C4-2B (cell line): ENCODE measurements at regions not wholly inside any gene's neighbourhood (a gene's known extent, or its start where the extent isn't known, plus 50 kb on each side); places are given as distances from the start of the nearest gene placed in this dataset.
"Not testable (repeated sequence)": the region's sequence is repeated elsewhere in the genome, so short reads cannot be mapped to it uniquely, and the experiment has no call there.

Experiments
- H3K27ac ChIP-seq: fragments of 450-650 bp; 2 replicates; pipeline ENCODE4 v1.5.1; 2017
- CTCF ChIP-seq: fragments of 450-650 bp; conservative IDR thresholded peaks from 2 replicates; pipeline ENCODE4 v1.5.1; 2017; ENCODE audit warnings: mild to moderate bottlenecking
- ZFX ChIP-seq: fragments of 450-650 bp; IDR thresholded peaks from 2 replicates; pipeline ENCODE4 v1.6.1; 2017

- TF ChIP-seq CTCF: no peak
- TF ChIP-seq ZFX: no peak
- H3K27ac ChIP-seq: no peak overlapping the region
Observed at GRCh38 chr13:104635879-104636278, 1569.7 kb upstream of the SLC10A2 start.

GRCh38 chr13:104634016-104634415 is 1567.8 kb upstream of the SLC10A2 start:
- no peak overlapping the region for H3K27ac ChIP-seq
- no peak for TF ChIP-seq CTCF
- no peak for TF ChIP-seq ZFX

GRCh38 chr13:104632736-104633135 is 1566.5 kb upstream of the SLC10A2 start:
- H3K27ac ChIP-seq: no peak overlapping the region
- TF ChIP-seq CTCF (no peak), ZFX (no peak)

- no peak for TF ChIP-seq ZFX
- TF ChIP-seq CTCF: no peak
- no peak overlapping the region for H3K27ac ChIP-seq
Observed at GRCh38 chr13:104625201-104625600, 1559.0 kb upstream of the SLC10A2 start.

GRCh38 chr13:104616990-104617389 is 1550.8 kb upstream of the SLC10A2 start:
- H3K27ac ChIP-seq: no peak overlapping the region
- TF ChIP-seq ZFX (no peak), CTCF (no peak)

- H3K27ac ChIP-seq: no peak overlapping the region
- TF ChIP-seq CTCF: no peak
- no peak for TF ChIP-seq ZFX
Observed at GRCh38 chr13:104614361-104615145, 1548.3 kb upstream of the SLC10A2 start.

- H3K27ac ChIP-seq: no peak overlapping the region
- TF ChIP-seq ZFX: no peak
- no peak for TF ChIP-seq CTCF
Observed at GRCh38 chr13:104608331-104608730, 1542.1 kb upstream of the SLC10A2 start.

- H3K27ac ChIP-seq: not testable (repeated sequence)
Observed at GRCh38 chr13:104605435-104605834, 1539.2 kb upstream of the SLC10A2 start.
